ENCODE measurements at regions not wholly inside any gene's neighbourhood (a gene's known extent, or its start where the extent isn't known, plus 50 kb on each side); places are given as distances from the start of the nearest gene placed in this dataset.
"Not testable (repeated sequence)": the region's sequence is repeated elsewhere in the genome, so short reads cannot be mapped to it uniquely, and the experiment has no call there.

DNA sequence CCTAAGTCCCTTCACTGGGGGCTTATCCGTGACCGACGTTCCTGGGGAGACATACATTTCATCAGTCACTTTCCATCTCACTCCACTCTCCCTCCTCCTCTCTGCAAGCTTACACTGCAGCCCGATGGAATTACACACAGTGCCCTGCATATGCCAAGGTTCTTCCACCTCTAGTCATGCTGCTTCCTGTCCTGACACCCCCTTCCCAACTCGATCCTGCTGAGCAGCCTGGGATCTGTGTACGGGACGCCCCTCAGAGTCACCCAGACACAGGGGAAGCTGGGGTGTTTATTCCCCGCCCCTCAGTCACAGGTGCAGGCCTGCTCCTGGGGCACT is 468.8 kb downstream of the PREX1 start:
- not testable (repeated sequence) for TF ChIP-seq CTCF (IDR thresholded peaks at IDR 0.05; ENCODE audit: low read depth, low read length); POLR2A (IDR thresholded peaks at IDR 0.05; ENCODE audit: extremely low read depth, insufficient read length); MYC (IDR thresholded peaks at IDR 0.05; ENCODE audit: low read depth, low read length)
